ENCODE measurements at regions not wholly inside any gene's neighbourhood (a gene's known extent, or its start where the extent isn't known, plus 50 kb on each side); places are given as distances from the start of the nearest gene placed in this dataset.

DNA sequence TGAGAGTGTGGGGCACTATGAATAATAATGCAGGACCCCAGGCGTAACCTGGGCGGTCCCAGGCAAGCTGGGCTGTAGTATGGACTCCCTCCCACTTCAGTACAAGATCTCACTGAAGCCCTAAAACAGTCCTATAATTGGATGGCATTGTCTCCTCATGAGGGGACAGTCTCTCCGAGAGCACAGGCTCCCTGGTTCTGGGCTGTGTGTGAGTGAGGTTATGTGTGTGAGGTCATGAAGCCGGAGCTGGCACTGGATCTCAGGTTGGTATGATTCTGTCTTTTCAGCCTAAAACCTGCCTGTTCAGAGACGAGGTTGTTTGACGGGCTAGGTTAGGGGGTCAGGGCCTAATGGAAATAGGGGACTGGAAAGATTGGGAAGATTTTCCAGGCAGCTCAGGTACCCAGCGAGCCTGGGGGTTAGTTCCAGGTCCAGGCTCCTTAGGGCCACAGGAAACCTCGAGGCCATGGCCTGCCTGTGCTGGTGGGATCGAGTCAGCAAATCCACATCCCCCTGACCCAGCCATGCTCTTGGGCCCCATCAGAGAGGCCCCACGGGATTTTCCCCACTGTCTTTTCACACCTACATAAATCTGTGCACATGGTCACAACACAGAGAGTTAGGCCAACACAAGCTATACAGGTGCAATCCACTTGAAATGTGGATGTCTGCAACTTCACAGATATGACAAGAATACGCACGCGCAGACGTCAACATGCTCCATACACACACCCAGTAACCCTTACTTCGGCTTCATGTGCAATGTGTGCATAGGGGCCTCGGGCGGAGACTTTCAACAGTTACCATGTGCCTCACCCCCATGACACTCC lies 94.8 kb downstream of the INHBB start:
- DNase-seq (ENCODE audit: low spot score), result no peak

DNA sequence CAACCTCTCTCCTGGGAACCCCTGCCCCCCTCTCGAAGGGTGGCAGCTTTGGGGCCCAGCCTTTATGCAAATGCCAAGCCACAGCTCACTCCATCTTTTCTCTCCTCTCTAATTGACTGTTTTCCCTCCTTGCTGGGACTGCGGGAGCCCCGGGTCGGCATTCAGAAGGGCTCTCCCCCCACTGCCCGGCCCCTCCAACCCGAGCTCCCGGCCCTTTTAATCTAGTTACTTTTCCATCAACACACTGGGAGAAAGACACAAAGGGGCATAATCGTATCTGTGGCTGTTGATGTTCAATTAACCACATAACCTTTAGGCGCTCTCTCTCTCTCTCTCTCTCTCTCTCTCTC lies 95.4 kb downstream of the INHBB start:
- DNase-seq (ENCODE audit: low spot score), result no peak

DNA sequence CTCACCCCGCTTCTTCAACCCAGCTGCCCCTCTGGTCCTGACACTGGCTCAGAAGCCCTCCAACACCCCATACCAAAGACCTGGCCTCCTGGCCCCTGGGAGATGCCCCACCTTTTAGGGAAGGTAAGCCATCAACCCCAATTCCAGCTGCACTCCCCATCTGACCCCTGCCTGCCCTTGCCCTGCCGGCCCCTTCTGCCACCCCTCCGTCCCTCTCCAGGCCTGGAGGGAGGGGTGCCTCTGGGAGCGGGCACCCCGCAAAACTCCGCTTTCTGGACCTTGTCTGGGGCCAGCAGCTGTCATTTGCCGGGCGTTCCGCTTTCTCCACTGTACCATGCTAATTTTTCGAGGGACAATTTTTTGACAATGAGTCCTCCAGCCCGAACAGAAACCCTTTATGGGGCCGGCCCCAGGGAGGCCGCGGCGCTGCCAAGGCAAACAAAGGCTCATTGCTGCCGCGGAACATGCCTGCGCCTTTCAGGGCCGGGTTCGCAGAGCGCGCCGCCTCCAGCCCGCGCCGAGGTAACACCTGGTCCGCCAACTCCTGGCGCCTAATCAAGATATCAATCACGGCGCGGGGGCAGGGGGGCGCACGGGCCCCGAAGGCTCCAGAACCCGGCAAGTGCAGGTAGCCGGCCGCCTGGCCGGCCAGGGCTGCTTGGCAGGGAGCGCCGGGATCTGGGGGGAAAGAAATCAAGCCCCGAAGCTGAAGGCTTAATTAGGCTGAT lies 96.0 kb downstream of the INHBB start:
- DNase-seq (ENCODE audit: low spot score), result no peak

DNA sequence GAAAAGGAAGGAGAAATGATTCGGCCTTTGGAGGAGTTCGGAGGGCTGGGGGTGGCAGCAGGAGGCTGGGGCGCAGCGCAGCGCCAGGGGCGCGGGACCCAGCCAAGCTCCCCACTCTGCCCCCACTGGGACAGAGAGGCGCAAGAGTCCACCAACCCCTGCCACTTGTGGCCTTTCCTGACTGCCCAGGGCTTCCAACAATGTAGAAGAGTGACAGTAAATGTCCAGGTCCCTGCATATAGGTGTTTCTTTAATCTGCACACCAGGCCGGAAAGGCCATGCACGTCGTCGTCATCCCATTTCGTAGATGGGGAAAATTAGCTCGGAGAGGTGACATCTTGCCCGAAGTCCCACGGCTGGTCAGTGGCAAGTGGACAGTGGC lies 96.6 kb downstream of the INHBB start:
- no peak for DNase-seq (ENCODE audit: low spot score)

DNA sequence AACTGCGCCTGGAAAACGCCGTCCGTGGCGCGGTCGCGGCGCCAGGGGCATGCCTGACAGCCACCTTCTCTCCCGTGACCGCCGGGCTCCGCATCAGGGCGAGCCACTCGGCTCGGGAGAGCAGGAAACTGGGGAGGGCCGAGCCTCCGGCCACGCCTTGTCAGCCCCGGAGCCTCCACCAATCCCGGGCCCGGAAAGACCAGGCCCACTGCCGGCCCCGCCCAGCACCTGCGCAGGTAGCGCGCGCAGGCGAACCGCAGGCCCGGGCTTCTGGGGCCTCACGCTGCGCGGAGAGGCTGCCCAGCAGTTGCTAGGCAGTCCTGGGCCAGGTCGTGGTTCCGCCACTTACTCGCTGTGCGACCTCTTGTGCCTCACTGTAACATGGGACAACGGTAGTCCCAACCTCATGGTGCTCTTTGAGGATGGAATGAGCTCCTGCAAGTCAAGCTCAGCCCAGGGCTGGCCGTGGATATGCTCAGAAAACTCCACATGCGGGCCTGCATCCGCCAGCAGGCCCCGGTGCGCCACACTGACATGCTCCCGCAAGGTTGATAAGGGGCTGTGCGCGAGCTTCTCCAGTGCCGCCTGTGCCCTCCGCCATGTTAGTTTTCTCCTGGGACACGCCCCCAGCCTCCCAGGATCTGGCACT lies 97.1 kb downstream of the INHBB start:
- DNase-seq (ENCODE audit: low spot score), result no peak

DNA sequence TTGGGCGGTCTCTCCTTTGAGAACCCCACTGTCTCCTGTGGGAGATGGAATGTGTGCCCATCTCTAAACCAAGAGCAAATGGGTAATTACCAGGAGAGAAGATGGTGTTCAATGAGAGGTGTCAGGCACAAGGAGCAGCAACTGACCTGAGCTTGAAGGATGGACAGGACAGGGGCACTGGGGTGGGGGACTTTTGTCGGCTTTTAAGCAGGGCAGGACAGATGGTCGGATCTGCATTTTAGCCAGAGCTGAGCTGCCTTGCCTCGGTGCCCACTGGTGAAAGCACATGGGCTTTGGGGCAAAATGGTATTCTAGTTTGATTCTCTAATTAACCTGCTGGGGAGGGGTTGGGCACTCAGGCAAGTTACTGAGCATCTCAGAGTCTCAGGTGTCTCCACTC lies 98.0 kb downstream of the INHBB start:
- no peak for DNase-seq (ENCODE audit: low spot score)

DNA sequence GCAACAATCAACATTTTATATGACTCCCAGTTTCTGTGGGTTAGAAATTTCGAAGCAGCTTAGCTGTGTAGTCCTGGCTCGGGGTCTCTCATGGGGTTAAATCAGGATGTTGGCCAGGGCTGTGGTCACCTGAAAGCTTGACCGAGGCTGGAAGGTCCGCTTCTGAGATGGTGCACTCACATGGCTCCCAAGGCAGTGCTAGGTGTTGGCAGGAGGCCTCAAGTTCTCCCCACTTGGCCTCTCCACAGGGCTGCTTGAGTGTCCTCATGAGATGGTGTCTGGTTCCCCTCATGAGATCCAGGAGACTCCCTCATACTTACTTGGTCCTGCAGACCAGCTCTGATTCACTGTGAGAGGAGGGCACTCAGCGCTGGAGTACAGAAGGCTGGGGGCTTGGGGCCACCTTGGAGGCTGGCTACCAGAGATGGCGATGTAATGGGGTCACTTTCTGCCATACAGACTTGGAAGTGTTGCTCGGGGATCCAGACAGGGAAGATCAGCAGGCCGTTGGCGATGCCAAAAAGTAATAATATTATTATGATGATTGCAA lies 98.8 kb downstream of the INHBB start:
- DNase-seq (ENCODE audit: low spot score), result no peak

DNA sequence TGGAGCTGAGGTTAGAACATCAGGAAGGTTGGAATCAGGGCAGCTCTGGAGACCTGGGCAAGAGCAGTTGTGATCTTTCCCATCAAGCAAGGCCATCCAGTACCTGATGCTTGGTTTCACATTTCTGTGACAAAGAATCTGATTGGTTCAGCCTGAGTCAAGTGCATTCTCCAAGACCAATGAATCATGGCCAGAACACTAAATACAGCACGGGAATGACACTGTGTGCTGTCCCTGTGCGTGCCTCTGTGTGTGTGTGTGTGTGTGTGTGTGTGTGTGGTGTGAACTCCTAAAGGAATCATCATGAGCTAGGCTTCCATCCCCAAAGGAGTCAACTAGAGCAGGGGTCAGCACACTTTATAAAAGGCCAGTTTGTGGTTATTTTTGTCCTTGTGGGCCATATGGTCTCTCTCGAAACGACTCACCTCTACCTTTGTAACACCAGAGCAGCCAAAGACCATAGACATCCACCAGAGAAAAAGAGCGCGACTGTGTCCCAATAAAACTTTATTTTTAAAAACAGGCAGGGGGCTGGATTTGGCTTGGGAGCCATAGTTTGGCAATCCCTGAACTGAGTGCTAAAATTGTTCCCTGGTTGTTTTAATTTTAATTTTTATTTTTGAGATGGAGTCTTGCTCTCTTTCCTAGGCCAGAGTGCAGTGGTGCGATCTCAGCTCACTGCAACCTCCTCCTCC lies 99.7 kb downstream of the INHBB start:
- no peak for DNase-seq (ENCODE audit: low spot score)

DNA sequence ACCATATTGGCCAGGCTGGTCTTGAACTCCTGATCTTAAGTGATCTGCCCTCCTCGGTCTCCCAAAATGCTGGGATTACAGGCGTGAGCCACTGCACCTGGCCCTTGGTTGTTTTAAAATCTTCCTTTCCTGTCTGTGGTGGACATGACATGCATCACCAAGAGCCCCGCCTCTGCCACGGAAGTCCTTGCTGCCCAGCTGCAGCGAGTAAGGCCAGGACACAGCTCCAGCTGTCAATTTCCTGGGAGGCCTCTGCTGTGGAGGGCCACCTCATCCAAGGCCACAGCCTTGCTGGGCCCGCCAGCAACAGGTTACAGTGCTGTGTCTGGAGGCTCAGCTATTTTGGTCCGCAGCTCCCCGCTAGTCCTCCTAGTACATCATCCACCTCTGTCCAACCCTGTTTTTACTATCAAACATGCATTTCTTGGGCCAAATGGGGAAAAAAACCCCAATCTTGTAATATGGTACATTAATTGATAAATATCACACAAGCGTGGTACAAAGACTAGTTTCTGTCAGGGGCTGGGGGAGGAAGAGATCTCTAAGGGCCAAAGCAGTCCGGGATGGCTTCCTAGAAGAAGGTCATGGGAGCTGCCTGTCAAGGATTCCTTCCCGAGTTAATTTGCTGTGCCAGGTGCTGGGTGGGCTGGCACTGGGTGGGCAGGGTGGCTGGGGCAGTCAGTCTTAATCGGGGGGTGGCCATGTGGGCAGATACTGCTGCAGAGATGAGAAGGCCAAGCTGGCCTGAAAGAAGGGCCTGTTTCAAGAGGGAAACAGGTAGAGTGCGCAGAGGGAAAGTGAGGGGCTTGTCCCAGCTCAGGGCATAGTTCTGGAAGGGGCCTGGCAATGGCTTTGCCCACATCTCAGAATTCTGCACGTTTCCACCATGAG lies 100.5 kb downstream of the INHBB start:
- no peak for DNase-seq (ENCODE audit: low spot score)

DNA sequence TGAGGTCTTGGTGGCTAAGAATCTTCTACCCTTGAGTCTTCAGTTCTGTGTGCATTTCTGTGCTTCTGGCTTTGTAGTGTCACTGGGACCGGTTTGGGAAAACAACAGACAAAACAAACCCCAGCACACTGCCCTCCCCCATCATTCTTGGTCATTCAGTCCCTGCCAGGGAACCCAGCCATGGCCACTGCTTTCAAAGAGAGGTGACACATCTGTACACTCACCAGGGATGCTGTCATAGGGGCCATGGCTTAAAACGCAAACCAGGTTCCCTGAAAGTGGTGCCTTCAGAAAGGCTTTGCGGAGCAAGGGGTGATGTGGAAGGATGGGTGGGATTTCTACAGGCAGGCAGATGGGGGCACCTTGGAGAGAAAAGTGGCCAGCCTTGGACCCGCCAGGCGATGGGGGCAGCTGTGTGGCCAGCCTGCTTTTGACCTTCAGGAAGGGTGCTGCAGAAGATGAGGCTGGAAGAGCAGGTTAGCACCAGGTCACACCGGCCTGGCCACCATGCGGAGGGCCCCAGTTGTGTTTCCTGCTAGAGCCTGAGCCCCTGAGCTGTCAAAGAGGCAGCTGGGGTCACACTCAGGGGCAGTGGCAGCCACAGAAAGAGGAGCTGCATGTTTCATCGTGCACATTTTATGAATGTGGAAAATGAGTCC lies 101.3 kb downstream of the INHBB start:
- DNase-seq (ENCODE audit: low spot score), result no peak

DNA sequence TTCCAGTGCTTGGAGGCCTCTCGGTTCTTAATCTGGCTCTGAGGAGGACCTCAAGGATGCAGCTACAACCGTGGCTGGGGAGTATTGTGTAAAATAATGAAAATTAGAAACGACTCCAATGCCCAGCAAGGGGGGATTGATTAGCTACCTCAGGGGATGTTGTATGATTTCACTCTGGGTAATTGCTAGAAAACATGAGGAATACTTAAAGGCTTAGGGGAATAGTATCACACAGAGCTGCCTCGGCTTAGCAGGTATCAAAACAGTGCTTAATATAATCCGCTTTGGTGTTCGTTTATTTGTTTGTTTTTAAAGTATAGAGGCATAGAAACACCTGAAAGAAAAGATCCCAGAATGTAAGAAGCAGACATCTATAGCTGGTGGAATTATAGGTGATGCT lies 102.5 kb downstream of the INHBB start:
- no peak for DNase-seq (ENCODE audit: low spot score)

DNA sequence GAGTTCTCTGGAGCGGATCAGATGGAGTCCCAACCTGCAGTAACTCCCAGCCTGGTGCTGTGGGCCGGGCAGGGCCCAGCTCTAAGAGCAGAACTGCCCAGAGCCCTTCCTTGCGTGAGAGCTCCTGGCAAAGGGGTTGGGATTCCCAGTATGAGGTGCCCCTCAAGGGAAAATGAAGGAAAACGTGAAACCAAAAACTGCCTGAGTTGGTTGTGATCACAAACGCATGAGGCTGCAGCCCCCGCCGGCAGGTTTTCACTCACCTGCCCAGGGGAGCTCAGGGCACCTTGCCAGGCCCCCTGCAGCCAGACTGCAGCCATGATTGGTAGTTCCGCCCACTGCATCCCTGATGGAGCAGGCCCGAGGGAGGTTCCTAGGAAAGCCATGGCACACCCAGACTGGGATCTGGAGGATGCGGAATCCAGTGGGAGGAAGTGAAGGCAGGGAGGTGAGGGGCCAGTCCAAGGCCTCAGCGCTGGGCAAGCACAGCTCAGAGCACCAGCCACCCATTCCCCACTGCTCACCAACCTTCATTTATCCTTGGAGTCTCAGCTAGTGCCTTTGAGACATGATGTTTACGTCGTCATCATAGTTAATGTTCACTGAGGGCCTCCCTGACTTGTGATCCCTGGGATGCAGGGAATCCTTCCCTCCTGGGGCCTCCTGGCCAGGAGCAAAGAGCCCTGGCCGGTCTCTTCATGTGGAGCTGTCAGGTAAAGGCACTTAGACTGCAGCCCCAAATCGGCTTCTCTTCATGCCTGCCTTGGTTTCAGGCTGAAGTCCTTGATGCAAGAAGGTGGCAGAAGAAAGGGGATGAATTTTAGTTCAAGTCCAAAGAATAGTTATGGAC lies 103.2 kb downstream of the INHBB start:
- DNase-seq (ENCODE audit: low spot score), result no peak

DNA sequence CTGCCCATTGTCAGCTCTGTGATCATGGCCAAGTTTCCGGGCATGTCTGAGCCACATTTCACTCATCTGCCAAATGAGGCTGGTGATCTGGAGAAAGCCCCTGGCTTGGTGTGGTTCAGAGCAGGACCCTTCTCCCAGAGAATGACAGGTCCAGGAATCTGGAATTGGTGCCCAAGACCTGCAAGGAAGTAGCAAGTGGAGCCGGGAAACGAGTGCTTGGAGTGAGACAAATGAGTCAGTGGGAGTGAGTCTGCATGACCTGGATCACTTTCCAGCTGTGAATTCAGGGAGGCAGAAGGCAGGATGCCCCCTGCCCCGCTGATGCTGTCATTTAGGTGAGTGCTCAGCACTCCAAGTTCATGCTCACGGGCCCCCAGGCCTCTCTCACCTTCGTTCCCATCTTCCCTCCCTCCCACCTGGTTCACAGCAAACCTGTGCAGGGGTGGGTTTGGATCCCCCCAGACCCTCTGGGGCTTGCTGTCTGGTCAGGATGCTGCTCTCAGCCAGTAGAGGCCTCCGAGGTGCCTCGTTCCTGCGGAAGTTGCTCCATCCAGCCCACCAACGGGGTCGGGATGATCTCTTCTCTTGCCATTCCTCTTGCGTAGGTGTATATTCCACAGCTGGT lies 104.4 kb downstream of the INHBB start:
- DNase-seq (ENCODE audit: low spot score), result no peak

DNA sequence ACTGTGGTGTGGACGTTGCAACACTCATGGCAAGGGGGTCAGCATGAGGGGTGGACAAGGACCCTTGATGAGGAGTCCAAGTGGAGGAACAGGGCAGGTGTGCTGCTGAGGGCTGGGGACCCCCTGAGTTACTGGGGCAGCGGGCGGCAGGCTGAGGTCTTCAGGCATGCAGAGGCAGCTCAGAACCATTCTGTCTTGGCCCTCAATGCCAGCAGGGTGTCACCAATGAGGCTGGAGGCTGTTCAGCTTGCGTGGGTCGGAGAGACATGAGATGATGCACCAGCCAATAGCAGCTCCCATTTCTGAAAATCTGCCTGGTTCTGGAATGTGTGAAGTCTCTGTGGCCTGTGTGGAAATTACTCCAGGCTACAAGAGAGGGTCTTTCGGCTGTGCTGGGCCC lies 105.4 kb downstream of the INHBB start:
- DNase-seq (ENCODE audit: low spot score), result no peak

DNA sequence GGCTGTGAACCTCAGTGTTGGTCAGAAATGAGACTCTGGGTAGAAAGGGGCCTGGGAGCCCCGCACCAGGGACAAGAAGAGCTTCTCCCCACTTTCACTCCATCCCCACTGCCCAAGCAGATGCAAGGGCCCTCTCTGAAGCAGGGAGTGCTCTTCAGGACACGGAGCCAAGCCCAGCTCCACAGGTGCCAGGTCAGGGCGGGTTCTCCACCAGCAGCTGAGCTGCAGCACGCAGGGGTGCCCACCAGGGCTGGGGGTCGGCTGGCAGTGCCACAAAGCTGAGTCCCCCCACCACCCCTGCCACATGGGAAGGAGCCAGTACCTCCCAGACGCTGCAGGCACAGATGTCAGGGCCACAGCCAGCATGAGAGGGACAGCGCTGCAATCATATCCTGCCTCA lies 106.2 kb downstream of the INHBB start:
- no peak for DNase-seq (ENCODE audit: low spot score)

DNA sequence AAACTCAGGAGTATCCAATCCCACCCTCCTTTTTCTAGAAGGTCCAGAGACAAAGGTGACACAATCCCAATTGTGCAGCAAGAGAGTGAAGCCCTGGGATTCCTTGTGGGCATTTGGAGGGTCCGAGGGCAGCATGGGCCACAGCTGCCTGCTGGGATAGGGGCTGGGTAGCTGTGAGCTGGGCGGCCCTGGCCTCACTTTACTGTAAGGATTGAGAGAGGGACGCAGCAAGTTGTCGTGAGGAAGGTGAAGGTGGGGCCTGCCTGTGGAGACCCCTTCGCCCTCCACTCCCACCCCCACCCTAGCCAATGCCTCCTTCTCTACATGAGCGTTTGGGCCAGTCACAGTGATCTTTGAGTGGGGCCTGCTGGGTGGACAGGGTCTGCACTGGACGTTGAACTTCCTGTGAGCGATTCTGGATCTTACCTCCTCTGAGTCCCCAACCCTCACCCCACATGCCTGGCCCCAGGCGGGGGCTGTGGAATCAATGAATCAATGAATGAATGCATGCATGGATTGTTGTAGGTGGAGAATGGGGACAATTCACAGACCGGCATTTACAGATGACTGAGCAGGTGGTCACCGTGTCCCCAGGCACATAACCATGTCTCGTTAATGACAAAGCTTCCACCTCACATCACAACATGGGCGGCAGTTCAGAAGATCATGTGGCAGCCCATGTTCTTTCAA lies 107.2 kb downstream of the INHBB start:
- DNase-seq (ENCODE audit: low spot score), result no peak

DNA sequence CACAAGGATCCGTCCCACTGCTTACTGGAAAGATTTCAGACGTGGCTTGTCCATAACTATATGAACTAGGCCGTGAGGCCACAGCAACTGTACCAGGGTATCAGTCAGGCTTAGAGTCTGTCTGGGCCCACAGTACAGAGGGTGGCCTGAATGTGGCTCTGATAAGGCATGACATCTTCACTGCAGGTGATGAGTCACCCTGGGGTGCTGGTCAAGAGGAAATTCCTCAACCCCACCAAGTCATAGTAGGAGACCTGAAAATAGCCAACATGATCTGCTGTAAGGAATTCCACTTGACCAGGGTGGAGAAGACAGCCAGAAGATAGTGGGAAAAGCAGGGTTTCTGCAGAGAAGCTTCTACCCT lies 107.7 kb downstream of the INHBB start:
- no peak for DNase-seq (ENCODE audit: low spot score)

DNA sequence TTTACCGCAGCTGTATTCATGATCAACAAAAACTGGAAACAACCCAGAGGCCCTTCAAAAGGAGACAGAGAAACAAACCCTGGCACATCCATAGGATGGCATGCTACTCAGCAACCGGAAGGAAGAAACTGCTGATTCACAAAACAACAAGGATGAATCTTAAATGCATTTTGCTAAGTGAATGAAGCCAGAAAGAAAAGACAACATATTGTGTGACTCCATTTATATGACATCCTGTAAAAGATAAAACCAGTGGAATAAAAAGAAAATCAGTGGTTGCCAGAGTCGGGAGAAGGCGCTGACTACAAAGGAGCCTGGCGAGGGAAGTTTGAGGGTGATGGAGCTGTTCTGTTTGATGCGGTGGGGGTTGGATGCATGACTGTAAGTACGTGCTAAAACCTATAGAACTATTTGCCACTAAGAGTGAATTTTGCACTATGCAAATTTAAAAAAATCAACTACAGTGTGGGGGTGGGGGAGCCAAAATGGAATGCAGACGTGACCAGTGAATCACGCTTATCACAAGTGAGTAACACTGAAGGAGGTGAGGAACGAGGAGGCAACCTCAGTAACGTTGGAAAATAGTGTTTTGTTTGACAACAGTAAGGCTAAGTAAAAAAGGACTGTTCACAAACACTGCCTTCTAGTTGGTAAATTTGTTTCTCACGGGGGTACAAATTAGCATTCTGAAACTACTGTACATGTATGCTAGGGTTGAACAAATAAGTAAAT lies 108.9 kb downstream of the INHBB start:
- no peak for DNase-seq (ENCODE audit: low spot score)

All from hematopoietic multipotent progenitor cell treated with erythropoietin and hydrocortisone succinate and interleukin-3 and kit ligand, for 17 days (in vitro differentiated cells).